ENCODE measurements at regions not wholly inside any gene's neighbourhood (a gene's known extent, or its start where the extent isn't known, plus 50 kb on each side); places are given as distances from the start of the nearest gene placed in this dataset.

- H3K27ac ChIP-seq (replicated peaks in 1 of 4): no peak overlapping the region
- no peaks in the 10 kb centered on the region for H3K9me3 ChIP-seq
- intact Hi-C loops (cut with DNase I): no loop called here
- no peaks in the 10 kb centered on the region for H3K4me1 ChIP-seq
- TF ChIP-seq EP300 (IDR thresholded peaks at IDR 0.05): no peak
- TF ChIP-seq POLR2AphosphoS5 (IDR thresholded peaks at IDR 0.05): no peak
- H3K27me3 ChIP-seq: no peaks in the 10 kb centered on the region
- no peak for DNase-seq (ENCODE audit: extremely low spot score)
- no peak overlapping the region for H3K4me3 ChIP-seq
- no peaks in the 10 kb centered on the region for H3K36me3 ChIP-seq
Observed at GRCh38 chr3:157820157-157820517, 286.1 kb downstream of the SHOX2 start.

- Histone ChIP-seq H3K4me1 (no peaks in the 10 kb centered on the region), H3K9me3 (no peaks in the 10 kb centered on the region), H3K4me3 (no peak overlapping the region), H3K36me3 (no peaks in the 10 kb centered on the region), H3K27me3 (no peaks in the 10 kb centered on the region), H3K27ac (replicated peaks in 1 of 4) (no peak overlapping the region)
- intact Hi-C loops (cut with DNase I): no loop called here
- no peak for DNase-seq (ENCODE audit: extremely low spot score)
- 58% methylated on average over 8 of the region's 8 CpGs for WGBS
- TF ChIP-seq POLR2A (IDR thresholded peaks at IDR 0.05; ENCODE audit: low read depth): no peak
- no peak for TF ChIP-seq POLR2AphosphoS5 (IDR thresholded peaks at IDR 0.05)
- no peak for TF ChIP-seq EP300 (IDR thresholded peaks at IDR 0.05)
- TF ChIP-seq CTCF (IDR thresholded peaks at IDR 0.05): no peak
Observed at GRCh38 chr3:157819270-157820156, 286.7 kb downstream of the SHOX2 start.

GRCh38 chr3:157816896-157817295 is 289.3 kb downstream of the SHOX2 start:
- no peaks in the 10 kb centered on the region for H3K36me3 ChIP-seq
- DNase-seq (ENCODE audit: extremely low spot score): no peak
- no peaks in the 10 kb centered on the region for H3K9me3 ChIP-seq
- no peaks in the 10 kb centered on the region for H3K4me1 ChIP-seq
- intact Hi-C loops (cut with DNase I): no loop called here
- H3K27ac ChIP-seq (replicated peaks in 1 of 4): no peak overlapping the region
- WGBS: 74% methylated on average over 1 of the region's 1 CpG
- H3K4me3 ChIP-seq: no peak overlapping the region
- TF ChIP-seq CTCF (IDR thresholded peaks at IDR 0.05): no peak
- TF ChIP-seq POLR2AphosphoS5 (IDR thresholded peaks at IDR 0.05): no peak
- no peak for TF ChIP-seq POLR2A (IDR thresholded peaks at IDR 0.05; ENCODE audit: low read depth)
- no peak for TF ChIP-seq EP300 (IDR thresholded peaks at IDR 0.05)
- H3K27me3 ChIP-seq: no peaks in the 10 kb centered on the region

- no peaks in the 10 kb centered on the region for H3K36me3 ChIP-seq
- no peak overlapping the region for H3K4me3 ChIP-seq
- no peak overlapping the region for H3K27ac ChIP-seq (replicated peaks in 1 of 4)
- H3K4me1 ChIP-seq: no peaks in the 10 kb centered on the region
- intact Hi-C loops (cut with DNase I): no loop called here
- no peaks in the 10 kb centered on the region for H3K27me3 ChIP-seq
- H3K9me3 ChIP-seq: no peaks in the 10 kb centered on the region
- no peak for DNase-seq (ENCODE audit: extremely low spot score)
- TF ChIP-seq CTCF (IDR thresholded peaks at IDR 0.05) (no peak), EP300 (IDR thresholded peaks at IDR 0.05) (no peak)
Observed at GRCh38 chr3:157816296-157816695, 289.9 kb downstream of the SHOX2 start.

GRCh38 chr3:157815739-157816138 is 290.5 kb downstream of the SHOX2 start:
- Histone ChIP-seq H3K27ac (replicated peaks in 1 of 4) (no peak overlapping the region), H3K4me1 (no peaks in the 10 kb centered on the region), H3K9me3 (no peaks in the 10 kb centered on the region), H3K27me3 (no peaks in the 10 kb centered on the region), H3K36me3 (no peaks in the 10 kb centered on the region), H3K4me3 (no peak overlapping the region)
- DNase-seq (ENCODE audit: extremely low spot score): no peak
- no peak for TF ChIP-seq CTCF (IDR thresholded peaks at IDR 0.05)
- no peak for TF ChIP-seq POLR2A (IDR thresholded peaks at IDR 0.05; ENCODE audit: low read depth)
- TF ChIP-seq EP300 (IDR thresholded peaks at IDR 0.05): no peak
- TF ChIP-seq POLR2AphosphoS5 (IDR thresholded peaks at IDR 0.05): no peak
- 71% methylated on average over 3 of the region's 3 CpGs for WGBS
- intact Hi-C loops (cut with DNase I): no loop called here
